Neural progenitor cell (in vitro differentiated cells): ENCODE measurements at regions not wholly inside any gene's neighbourhood (a gene's known extent, or its start where the extent isn't known, plus 50 kb on each side); places are given as distances from the start of the nearest gene placed in this dataset.

ENCODE experiments used
- DNase-seq: peaks from one replicate; pipeline ENCODE4 v3.0.0-alpha.2; 2016; ENCODE audit warnings: low spot score
- H2AFZ ChIP-seq: fragments of 200-600 bp; sonication (generic); replicated peaks from 2 replicates; pipeline ENCODE4 v1.6.1; 2016; ENCODE audit warnings: antibody characterized with exemption
- H3F3A ChIP-seq: fragments of 200-600 bp; sonication (generic); 2 replicates; pipeline ENCODE4 v1.6.1; 2016; ENCODE audit warnings: antibody characterized with exemption, low read depth
- H3K27ac ChIP-seq: fragments of 200-600 bp; sonication (generic); 2 replicates; pipeline ENCODE4 v1.5.1; 2016; ENCODE audit warnings: mild to moderate bottlenecking
- H3K27me3 ChIP-seq: fragments of 200-600 bp; sonication (generic); 2 replicates; pipeline ENCODE4 v1.6.1; 2016; ENCODE audit warnings: mild to moderate bottlenecking, moderate library complexity
- H3K36me3 ChIP-seq: fragments of 200-600 bp; sonication (generic); 2 replicates; pipeline ENCODE4 v1.5.1; 2016
- H3K4me1 ChIP-seq: fragments of 200-600 bp; sonication (generic); 2 replicates; pipeline ENCODE4 v1.6.1; 2016; ENCODE audit warnings: mixed run types
- H3K4me2 ChIP-seq: fragments of 200-600 bp; sonication (generic); 2 replicates; pipeline ENCODE4 v1.6.1; 2016
- H3K4me3 ChIP-seq: fragments of 200-600 bp; sonication (generic); 2 replicates; pipeline ENCODE4 v1.5.1; 2016
- H3K79me2 ChIP-seq: fragments of 200-600 bp; sonication (generic); 2 replicates; pipeline ENCODE4 v1.6.1; 2016; ENCODE audit warnings: low read depth
- H3K9ac ChIP-seq: fragments of 200-600 bp; sonication (generic); 2 replicates; pipeline ENCODE4 v1.6.1; 2016
- H3K9me3 ChIP-seq: fragments of 200-600 bp; sonication (generic); 2 replicates; pipeline ENCODE4 v1.5.1; 2016; ENCODE audit warnings: low read depth
- H4K20me1 ChIP-seq: fragments of 200-600 bp; sonication (generic); 2 replicates; pipeline ENCODE4 v1.6.1; 2016; ENCODE audit warnings: low read depth
- H3K27ac Mint-ChIP-seq: 3 replicates; pipeline ENCODE4 v1.8.0; 2021; ENCODE audit warnings: mixed read lengths
- H3K27me3 Mint-ChIP-seq: 2 replicates; pipeline ENCODE4 v1.8.0; 2022; ENCODE audit warnings: low read depth, mild to moderate bottlenecking, inconsistent platforms, moderate library complexity, mixed read lengths; ENCODE audit not compliant: insufficient read depth
- H3K36me3 Mint-ChIP-seq: 3 replicates; pipeline ENCODE4 v1.8.0; 2021; ENCODE audit warnings: mixed read lengths
- H3K4me1 Mint-ChIP-seq: 3 replicates; pipeline ENCODE4 v1.8.0; 2021; ENCODE audit warnings: mixed read lengths
- H3K4me3 Mint-ChIP-seq: 3 replicates; pipeline ENCODE4 v1.8.0; 2021; ENCODE audit warnings: mild to moderate bottlenecking, moderate library complexity, mixed read lengths
- H3K9me3 Mint-ChIP-seq: 3 replicates; pipeline ENCODE4 v1.8.0; 2020; ENCODE audit warnings: mixed read lengths
- CTCF ChIP-seq: fragments of 200-600 bp; sonication (generic); IDR thresholded peaks from 2 replicates; pipeline ENCODE4 v1.5.1; 2017; ENCODE audit warnings: antibody characterized with exemption, mild to moderate bottlenecking
- EZH2 ChIP-seq: fragments of 200-600 bp; sonication (generic); IDR thresholded peaks from 2 replicates; pipeline ENCODE4 v1.6.1; 2017; ENCODE audit warnings: antibody characterized with exemption, mild to moderate bottlenecking, moderate library complexity
- EZH2phosphoT487 ChIP-seq: fragments of 200-600 bp; sonication (generic); IDR thresholded peaks from 2 replicates; pipeline ENCODE4 v1.6.1; 2017; ENCODE audit warnings: antibody characterized with exemption

- TF ChIP-seq EZH2phosphoT487 (no peak), EZH2 (no peak), CTCF (no peak)
- H3K4me2 ChIP-seq = no peak overlapping the region
- no peaks in the 10 kb centered on the region for H4K20me1 ChIP-seq
- no peak overlapping the region for H2AFZ ChIP-seq
- no peak overlapping the region for H3K4me3 ChIP-seq
- no peaks in the 10 kb centered on the region for H3K36me3 ChIP-seq
- Mint-ChIP-seq H3K27ac (no peak overlapping the region), H3K4me3 (no peak overlapping the region), H3K27me3 (no peaks in the 10 kb centered on the region), H3K4me1 (no peaks in the 10 kb centered on the region), H3K36me3 (no peaks in the 10 kb centered on the region), H3K9me3 (no peaks in the 10 kb centered on the region)
- no peak overlapping the region for H3K27ac ChIP-seq
- H3K9ac ChIP-seq = no peak overlapping the region
- no peaks in the 10 kb centered on the region for H3K27me3 ChIP-seq
- no peaks in the 10 kb centered on the region for H3F3A ChIP-seq
- no peaks in the 10 kb centered on the region for H3K9me3 ChIP-seq
- H3K4me1 ChIP-seq = no peaks in the 10 kb centered on the region
- no peaks in the 10 kb centered on the region for H3K79me2 ChIP-seq
- DNase-seq = no peak
These were observed 643.0 kb downstream of the TBL1XR1 start for GRCh38 chr3:176554264-176554663.

GRCh38 chr3:176526942-176527341, 670.3 kb downstream of the TBL1XR1 start:
- Mint-ChIP-seq H3K36me3 (no peaks in the 10 kb centered on the region), H3K4me1 (no peaks in the 10 kb centered on the region), H3K27me3 (no peaks in the 10 kb centered on the region), H3K9me3 (peaks cover 4% of the 10 kb centered on the region), H3K4me3 (no peak overlapping the region), H3K27ac (no peak overlapping the region)
- Histone ChIP-seq H3K79me2 (no peaks in the 10 kb centered on the region), H4K20me1 (no peaks in the 10 kb centered on the region), H3K4me3 (no peak overlapping the region), H3K27me3 (no peaks in the 10 kb centered on the region), H3K36me3 (no peaks in the 10 kb centered on the region), H3K27ac (no peak overlapping the region), H3K9ac (no peak overlapping the region), H3K4me1 (no peaks in the 10 kb centered on the region), H3K4me2 (no peak overlapping the region), H2AFZ (no peak overlapping the region), H3F3A (no peaks in the 10 kb centered on the region), H3K9me3 (no peaks in the 10 kb centered on the region)
- DNase-seq = no peak
- no peak for TF ChIP-seq EZH2phosphoT487
- TF ChIP-seq CTCF = no peak
- no peak for TF ChIP-seq EZH2

GRCh38 chr3:176526225-176526624, 671.1 kb downstream of the TBL1XR1 start:
- no peak overlapping the region for H3K27ac Mint-ChIP-seq
- Histone ChIP-seq H4K20me1 (no peaks in the 10 kb centered on the region), H3K4me3 (no peak overlapping the region), H2AFZ (no peak overlapping the region), H3K4me1 (no peaks in the 10 kb centered on the region), H3K79me2 (no peaks in the 10 kb centered on the region), H3K27me3 (no peaks in the 10 kb centered on the region), H3K4me2 (no peak overlapping the region), H3K36me3 (no peaks in the 10 kb centered on the region), H3K9me3 (no peaks in the 10 kb centered on the region), H3K27ac (no peak overlapping the region), H3K9ac (no peak overlapping the region), H3F3A (no peaks in the 10 kb centered on the region)
- peaks cover 4% of the 10 kb centered on the region for H3K9me3 Mint-ChIP-seq
- H3K4me1 Mint-ChIP-seq = peaks cover 4% of the 10 kb centered on the region
- no peak overlapping the region for H3K4me3 Mint-ChIP-seq
- H3K36me3 Mint-ChIP-seq = no peaks in the 10 kb centered on the region
- DNase-seq = no peak
- TF ChIP-seq EZH2phosphoT487 = no peak
- no peak for TF ChIP-seq EZH2
- no peak for TF ChIP-seq CTCF
- H3K27me3 Mint-ChIP-seq = no peaks in the 10 kb centered on the region

- Histone ChIP-seq H3K27me3 (no peaks in the 10 kb centered on the region), H3K4me2 (no peak overlapping the region), H3K4me3 (no peak overlapping the region), H3K9ac (no peak overlapping the region), H3K4me1 (no peaks in the 10 kb centered on the region), H3F3A (no peaks in the 10 kb centered on the region), H4K20me1 (no peaks in the 10 kb centered on the region), H3K9me3 (no peaks in the 10 kb centered on the region), H3K36me3 (no peaks in the 10 kb centered on the region), H3K79me2 (no peaks in the 10 kb centered on the region), H2AFZ (peak overlapping the region; percentile 7), H3K27ac (no peak overlapping the region)
- no peaks in the 10 kb centered on the region for H3K9me3 Mint-ChIP-seq
- no peak overlapping the region for H3K27ac Mint-ChIP-seq
- H3K4me1 Mint-ChIP-seq = peaks cover 4% of the 10 kb centered on the region
- no peaks in the 10 kb centered on the region for H3K27me3 Mint-ChIP-seq
- no peak overlapping the region for H3K4me3 Mint-ChIP-seq
- DNase-seq = no peak
- no peak for TF ChIP-seq EZH2
- TF ChIP-seq EZH2phosphoT487 = no peak
- TF ChIP-seq CTCF = no peak
- H3K36me3 Mint-ChIP-seq = no peaks in the 10 kb centered on the region
These were observed 674.2 kb downstream of the TBL1XR1 start for GRCh38 chr3:176523114-176523513.
